ENCODE measurements at regions not wholly inside any gene's neighbourhood (a gene's known extent, or its start where the extent isn't known, plus 50 kb on each side); places are given as distances from the start of the nearest gene placed in this dataset.

GRCh38 chr7:25396668-25397067, 168.4 kb upstream of the NPVF start:
- no peak for TF ChIP-seq CTCF (IDR thresholded peaks at IDR 0.05; ENCODE audit: borderline replicate concordance, extremely low read depth, low read length, poor library complexity, severe bottlenecking)
- TF ChIP-seq EZH2 (IDR thresholded peaks at IDR 0.05; ENCODE audit: borderline replicate concordance, low read depth, low read length, severe bottlenecking) = no peak
